HT1080 (cell line): ENCODE measurements at regions not wholly inside any gene's neighbourhood (a gene's known extent, or its start where the extent isn't known, plus 50 kb on each side); places are given as distances from the start of the nearest gene placed in this dataset.

Source experiments
- DNase-seq: peaks from one replicate; pipeline ENCODE4 v3.0.0-alpha.2; 2015; ENCODE audit warnings: low read depth

DNA sequence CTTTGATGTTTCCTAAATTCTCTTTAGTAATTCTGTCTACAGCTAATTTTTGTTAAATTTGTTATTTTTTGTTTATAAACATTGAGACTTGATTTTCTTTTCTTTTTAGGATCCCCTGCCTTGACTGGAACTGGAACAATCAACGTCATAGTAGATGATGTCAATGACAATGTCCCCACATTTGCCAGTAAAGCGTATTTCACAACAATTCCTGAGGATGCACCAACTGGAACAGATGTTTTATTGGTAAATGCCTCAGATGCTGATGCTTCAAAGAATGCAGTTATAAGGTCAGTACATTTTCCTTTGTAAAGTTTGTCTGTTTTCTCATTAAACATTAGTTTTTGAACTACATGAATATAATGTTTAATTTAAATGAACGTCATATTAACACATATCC is 119.4 kb downstream of the FAT4 start:
- no peak for DNase-seq

DNA sequence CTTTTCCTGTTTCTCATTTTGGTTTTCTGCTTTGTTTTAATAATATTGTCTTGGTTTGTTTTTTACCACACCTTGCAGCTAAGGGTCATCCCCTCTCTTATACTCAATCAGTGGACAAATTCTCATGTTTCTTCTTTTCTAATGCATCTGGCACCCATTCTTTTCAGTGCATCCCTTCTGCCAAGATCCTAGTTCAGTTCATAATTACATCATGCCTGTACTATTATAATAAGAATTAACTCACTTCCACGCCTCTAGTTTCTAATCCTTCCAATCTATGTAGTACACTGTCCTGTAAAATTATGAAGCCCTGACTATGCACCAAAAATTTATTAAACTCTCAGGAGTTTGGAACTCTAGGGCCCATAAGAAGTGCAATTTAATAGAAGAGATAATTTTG is 126.1 kb downstream of the FAT4 start:
- no peak for DNase-seq

DNA sequence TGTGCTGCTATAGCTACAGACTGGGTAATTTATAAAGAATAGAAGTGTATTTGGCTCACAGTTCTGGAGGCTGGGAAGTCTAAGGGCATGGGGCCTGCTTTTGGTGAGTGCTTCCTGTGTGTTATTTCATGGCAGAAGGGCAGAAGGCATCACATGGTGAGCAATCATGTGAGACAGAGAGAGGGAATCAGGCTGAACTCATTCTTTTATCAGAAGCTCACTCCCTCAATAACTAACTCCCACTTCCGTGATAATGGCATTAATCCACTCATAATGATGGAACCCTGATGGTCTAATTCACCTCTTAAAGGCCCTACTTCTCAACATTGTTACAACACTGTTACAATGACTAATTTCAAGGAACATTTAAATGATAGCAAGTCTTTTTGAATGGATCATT is 129.4 kb downstream of the FAT4 start:
- DNase-seq = no peak

DNA sequence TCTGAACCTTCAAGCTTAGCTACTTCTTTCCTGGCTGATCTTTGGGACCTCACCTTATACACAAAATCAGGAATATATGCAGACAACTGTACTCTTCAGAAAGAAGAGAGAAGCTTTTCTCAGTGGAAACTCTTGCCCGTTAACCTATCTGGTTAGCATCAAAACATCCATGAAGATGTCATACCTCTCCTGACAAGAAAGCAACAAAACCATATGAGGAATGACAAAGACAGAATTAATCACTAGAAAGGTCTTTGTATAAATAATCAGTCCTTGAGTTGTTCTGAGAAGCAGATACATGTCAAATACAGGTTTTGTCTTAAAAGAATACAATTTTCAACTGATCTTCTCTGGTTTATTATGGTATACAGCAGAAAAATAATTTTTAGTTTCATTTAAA is 130.8 kb downstream of the FAT4 start:
- no peak for DNase-seq

DNA sequence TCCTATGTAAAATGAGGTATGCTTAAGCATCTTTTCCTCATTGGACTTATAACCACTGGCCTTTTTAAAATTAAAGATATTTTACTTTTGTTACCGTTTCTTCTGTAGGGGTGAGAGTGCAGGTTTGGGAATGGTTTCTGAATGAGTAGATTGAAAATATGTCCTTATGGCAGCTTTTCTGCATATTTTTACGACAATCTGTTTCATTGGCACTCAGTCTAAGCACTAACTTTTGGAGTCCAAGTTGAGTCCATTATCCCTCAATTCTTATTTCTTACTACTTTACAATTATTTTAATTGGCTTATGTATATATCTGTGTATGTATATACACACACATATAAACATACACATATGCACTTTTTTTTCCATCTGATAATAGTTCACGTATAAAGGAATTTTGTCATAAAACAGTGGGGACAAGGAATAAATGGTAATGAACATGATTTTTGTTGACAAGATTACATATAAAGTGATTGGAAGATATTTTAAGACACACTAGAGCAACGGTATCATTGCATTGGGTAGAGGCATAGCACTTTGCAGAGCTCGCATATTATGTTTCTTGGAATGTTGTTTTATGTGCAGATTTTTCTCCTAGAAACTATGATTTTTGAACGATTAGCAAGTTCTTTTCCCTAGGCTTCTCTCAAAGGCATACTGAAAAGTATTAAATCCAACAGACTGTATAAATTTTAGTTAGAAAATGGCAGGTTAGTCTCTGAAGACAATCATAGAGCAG is 133.0 kb downstream of the FAT4 start:
- DNase-seq = no peak

DNA sequence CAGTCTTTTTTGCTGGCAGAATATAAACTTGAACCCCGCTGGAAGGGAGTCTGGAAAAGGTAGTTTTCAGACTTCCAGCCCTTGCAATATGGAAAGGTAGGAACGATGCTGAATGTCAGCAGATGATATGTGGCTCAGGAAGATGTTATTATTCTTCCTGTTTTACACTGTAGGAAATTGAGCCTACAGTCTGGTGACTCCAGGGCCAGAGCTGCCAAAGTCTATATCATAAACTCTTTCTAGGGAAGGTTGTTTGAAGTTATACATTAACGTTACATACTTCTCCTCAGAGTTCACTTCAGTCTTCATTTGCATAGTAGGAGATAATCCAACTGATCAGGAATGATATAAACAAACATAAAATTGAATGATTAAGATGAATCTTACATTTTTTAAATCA is 141.3 kb downstream of the FAT4 start:
- DNase-seq = no peak

DNA sequence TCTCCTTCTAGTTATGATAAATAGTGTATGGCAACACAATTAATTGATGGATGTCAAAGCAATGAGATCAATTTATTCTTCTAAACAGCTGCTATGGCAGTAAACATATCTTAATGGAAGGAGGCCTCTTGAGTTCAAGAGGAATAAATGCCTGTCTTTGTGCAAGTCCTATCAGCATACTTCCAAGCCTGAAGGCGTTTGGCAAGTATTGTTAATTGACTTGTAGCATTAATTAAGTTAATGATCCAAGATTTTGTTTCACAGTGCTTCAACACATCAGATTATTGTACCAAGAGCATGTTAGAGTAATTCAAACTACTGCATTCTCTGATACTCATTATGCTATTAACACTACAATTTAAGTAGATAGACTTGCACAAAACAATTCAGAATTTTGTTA is 144.8 kb downstream of the FAT4 start:
- no peak for DNase-seq

DNA sequence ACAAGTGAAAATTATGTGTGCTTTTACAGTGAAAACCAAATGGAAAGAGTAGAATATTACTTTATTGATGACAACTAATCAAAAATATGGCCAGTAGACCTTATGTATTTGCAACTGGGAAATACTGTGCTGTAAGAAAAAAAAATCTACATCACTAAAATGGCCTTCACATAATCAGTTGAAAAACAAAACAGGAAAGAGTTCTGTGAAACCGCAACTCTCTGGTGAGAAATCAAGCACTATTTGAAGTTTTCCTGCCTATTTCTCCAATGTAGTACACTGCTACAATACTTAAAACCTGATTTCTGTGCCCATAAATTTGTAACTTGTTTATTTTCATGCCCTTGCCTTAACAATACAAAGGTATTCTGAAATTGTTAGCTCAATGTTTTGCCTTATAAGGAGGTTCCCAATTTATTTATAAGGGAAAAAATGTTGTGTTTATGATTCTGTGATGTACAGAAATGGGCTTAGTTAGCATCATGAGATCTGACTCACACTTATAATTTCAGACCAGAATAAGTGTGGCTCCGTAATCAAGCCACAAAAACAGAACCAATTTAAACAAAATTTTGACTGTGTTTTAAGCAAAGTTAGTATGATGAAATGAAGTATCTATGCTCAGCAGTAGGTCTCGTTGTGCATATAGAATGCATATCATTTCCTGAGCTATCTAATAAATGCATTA is 147.1 kb downstream of the FAT4 start:
- no peak for DNase-seq

DNA sequence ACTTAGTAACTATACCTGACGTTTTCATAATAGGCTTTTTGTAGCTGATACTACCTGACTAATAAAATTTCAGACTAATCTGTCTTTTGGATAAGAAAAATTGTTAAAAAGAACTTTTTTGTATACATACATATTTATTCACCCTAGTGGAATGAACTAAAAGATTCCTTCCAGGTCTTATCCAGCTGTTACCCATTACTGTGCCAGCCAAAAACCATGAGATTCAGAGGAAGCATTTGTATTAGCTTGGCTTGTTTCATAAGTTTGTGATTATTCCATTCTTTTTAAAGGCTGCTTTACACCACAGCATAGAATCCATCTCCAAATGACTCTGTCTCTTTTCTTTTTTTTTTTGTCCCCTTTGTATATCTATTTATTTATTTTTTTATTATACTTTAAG is 149.4 kb downstream of the FAT4 start:
- no peak for DNase-seq

DNA sequence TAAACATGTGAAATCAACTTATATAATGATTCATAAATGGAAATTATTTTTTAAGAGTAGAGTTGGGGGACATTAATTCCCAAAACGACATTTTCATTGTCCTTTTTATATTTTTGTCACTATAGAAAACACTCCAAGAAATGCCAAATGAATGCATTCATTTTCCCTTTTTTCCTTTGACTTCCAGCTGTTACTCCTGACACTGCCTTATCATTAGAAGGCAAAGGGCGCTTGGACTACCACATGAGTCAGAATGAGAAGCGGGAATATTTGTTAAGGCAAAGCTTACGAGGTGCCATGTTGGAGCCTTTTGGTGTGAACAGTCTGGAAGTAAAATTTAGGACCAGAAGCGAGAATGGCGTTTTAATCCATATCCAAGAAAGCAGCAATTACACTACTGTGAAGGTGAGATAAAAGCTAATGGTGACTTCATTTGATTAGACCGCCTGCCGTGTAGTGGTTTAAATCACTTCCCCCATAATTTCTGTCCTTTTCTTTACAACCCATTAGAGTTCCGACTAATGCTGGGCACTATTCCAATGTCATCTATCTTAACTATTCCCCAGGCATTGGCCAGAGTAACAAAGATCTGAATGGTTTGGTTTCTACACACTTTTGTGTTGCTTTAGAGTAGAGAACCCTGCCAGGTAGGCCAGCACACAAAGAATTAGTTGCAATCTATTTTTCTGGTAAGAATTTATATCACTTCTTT is 166.7 kb downstream of the FAT4 start:
- no peak for DNase-seq

DNA sequence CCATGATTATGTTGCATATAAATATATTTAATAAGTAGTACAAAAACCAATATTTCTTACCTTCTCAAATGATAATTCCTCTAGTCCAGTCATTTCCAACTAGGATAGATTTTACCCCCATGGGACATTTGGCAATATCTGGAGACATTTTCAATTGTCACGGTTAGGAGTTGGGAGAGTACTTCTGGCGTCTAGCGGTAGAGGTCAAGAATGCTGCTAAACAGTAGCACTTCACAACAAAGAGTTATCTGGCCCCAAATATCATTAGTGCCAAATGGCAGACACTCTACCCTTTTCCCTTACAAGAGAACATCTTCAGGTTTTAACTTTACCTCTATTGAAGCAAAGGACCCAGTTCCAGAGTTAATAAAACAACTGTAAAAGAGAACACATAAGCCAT is 168.1 kb downstream of the FAT4 start:
- DNase-seq = no peak

DNA sequence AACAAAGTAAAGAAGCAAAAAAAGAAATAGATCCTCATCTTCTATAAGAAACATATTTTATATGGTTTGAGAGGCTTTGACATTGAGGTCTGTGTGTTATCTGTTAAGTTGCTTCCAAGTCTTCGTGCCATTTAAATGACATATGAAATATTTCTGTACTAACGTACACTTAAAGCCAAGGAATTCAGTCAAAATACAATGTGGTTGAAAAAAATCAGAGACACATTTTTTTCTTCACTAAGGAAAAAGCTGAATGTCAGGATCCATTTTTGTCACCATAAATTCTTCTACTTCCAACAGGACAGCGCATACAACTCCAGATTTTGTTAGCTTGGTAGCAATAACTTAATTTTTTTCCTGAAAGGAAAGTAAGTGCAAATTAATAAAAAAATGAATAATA is 168.5 kb downstream of the FAT4 start:
- DNase-seq = no peak

DNA sequence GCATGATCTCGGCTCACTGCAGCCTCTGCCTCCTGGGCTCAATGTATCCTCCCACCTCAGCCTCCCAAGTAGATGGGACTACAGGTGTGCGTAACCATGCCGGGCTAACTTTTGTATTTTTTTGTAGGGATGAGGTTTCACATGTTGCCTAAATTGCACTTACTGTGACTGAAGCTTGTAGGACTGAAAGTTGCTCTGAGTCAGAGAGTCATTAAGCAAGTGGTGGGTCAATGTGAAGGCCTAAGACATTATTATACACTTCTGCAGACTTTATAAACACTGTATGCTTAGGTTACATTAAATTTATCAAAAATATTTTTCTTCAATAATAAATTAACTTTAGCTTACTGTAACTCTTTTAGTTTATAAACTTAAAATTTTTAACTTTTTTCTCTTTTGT is 170.2 kb downstream of the FAT4 start:
- no peak for DNase-seq

DNA sequence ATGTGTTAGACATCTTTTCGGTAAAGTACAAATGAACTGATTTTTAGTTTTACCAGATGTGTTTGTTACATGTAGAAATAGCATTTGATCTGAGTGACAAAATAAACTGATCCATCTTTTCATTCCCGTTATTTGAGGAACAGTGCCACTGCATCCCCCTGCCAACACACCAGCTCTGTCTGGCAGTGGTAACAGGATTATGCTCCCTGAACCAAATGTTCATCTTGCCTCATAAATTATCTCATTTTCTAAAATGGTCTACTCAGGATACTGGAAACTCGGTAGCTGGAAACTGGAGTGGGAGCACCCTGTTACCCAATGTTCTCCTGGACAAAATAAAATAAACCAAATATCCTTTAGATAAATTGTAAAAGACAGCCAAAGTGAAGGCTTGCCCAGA is 171.6 kb downstream of the FAT4 start:
- DNase-seq = no peak

DNA sequence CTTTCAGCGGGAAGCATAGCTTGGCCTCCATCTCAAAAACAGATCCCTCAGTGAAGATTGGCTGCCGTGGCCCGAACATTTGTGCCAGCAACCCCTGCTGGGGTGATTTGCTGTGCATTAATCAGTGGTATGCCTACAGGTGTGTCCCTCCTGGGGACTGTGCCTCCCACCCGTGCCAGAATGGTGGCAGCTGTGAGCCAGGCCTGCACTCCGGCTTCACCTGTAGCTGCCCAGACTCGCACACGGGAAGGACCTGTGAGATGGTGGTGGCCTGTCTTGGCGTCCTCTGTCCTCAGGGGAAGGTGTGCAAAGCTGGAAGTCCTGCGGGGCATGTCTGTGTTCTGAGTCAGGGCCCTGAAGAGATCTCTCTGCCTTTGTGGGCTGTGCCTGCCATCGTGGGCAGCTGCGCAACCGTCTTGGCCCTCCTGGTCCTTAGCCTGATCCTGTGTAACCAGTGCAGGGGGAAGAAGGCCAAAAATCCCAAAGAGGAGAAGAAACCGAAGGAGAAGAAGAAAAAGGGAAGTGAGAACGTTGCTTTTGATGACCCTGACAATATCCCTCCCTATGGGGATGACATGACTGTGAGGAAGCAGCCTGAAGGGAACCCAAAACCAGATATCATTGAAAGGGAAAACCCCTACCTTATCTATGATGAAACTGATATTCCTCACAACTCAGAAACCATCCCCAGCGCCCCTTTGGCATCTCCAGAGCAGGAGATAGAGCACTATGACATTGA is 175.4 kb downstream of the FAT4 start:
- no peak for DNase-seq

DNA sequence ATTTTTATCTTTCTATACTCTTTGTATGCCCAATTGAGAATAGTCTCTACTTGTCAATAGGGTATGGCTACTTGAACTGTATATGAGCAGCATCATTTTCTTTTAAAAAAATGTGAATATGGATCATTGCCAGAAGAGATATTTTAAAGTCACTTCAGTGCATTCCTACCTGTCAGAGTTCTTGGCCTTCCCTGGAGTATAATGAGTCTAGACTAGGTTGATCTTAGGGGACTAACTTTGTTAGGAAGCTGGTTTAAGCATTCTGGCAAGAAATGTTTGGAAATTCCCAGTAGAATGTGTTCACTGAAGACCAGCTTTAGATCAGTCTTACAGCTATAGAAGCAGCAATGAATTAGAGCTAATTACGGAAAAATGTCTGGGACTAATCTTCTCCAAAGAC is 178.2 kb downstream of the FAT4 start:
- no peak for DNase-seq

DNA sequence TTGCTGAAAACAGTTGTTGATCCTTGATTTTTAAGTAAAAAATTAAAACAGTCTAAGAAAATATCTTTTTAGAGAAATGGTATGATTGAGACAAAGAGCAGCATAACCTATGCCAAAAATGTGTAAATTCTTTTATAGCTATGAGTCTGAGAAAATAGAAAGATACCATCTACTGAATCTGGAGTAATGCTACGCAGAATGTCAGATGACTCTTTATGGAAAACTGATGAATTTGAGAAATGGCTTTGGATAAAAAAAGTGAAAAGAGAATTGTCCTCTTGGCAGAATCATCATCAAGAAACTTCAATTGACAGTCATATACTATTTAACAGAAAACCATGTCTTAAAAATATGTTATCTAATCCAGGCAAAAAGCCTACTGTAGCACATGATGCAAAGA is 183.1 kb downstream of the FAT4 start:
- DNase-seq = no peak

DNA sequence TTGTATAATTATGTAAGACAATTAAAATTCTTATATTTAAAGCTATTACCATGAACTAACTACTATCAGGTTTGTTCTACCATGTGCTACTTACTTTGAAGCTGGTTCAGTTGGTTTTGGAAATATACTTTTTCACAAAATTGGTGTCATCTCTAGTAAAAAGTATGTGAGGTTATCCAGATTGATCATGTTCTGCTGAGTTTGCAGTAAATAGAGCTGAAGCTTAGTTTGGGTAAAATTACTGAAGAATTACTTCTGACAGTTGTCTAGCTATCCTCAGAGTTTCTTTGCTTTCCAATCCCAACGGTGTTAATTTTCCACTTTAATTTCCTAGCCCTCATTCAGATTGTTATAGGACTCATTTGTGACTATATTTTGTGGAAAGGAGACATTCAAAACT is 184.2 kb downstream of the FAT4 start:
- no peak for DNase-seq

DNA sequence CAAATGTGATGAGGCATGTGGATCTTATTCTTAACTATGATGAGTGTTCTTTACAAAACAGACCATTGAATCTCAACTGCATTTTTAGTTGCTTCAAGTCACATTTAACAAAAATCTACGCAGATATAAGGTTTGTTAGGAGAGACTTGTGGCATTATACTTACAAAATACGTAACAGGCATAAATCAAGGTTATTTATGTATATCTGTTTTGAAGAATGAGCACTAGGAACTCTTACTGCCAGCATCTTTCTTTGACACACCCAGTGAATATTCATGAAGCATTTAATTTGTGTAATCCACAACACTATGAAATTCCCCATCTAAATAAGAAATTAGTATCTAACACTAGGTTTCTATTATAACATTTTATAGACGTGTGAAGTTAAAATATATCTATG is 186.3 kb downstream of the FAT4 start:
- no peak for DNase-seq

DNA sequence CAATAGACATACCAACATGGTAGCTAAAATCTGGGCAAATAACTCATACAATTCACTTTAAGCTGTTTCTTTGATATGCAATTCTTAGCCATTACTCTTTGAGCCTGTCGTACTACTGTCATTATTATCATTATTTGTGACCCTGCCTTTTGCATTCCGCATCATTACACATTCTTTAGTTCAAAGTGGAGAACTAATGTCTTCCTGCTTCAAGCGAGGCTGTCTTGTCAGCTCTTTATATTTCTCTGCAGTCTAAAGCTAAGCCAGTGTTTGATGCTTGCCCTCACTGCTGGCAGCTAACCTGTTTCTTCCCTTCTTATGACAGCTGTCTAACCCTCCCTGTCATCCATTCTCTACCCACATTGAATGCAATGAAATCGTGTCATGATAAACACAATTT is 186.8 kb downstream of the FAT4 start:
- DNase-seq = no peak

DNA sequence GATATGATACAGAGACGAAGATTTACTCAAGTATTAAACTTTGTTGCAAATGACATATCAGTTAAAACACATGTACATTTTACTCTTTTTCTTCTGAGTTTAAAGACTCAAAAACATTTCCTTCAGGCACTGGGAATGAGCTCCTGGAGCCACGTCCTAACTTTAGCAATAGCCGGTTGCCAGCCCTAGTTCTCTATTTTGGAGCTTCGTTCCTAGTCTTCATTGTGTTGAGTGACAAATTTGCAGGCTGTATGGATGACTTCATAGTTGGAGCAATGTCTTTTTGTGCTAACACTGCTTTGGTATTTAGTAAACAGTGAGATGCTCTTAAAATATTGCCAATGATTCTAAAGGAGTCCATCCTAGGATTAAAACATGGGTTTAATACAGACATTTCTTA is 190.9 kb downstream of the FAT4 start:
- DNase-seq = no peak

DNA sequence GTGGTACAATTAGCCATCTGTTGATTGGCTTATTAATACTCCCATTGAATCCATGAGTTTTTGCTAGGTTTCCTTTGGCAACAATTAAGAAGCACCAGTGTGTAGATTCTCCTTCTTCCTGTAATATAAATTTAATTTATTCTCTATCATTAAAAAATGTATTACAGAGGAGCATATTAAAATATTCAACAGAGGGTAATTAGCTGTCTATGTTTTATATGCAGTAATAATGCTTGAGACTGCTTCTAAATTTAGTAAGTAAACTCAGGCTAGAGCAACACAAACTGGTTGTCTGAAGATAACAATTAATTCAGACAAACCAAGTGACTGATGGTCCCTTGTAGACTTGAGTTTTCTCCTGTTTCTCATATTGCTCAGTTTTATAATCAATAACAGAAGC is 192.4 kb downstream of the FAT4 start:
- no peak for DNase-seq
